Panc1 (cell line): ENCODE measurements at regions not wholly inside any gene's neighbourhood (a gene's known extent, or its start where the extent isn't known, plus 50 kb on each side); places are given as distances from the start of the nearest gene placed in this dataset.

ENCODE experiments used
- ATAC-seq: fragments of 200-7000 bp; cut with Tn5 transposase; 2 replicates; pipeline ENCODE4 v1.9.1; 2020; ENCODE audit warnings: mild to moderate bottlenecking, moderate library complexity
- BruUV-seq: library from RNA; stranded (reverse); fragments of 400-500 nt; replicated peaks from 2 replicates; lab custom pipeline; 2021; lab: Mats Ljungman, UMichigan
- CTCF ChIA-PET: fragments of 300-600 bp; sonication (Branson Sonifier 250); formaldehyde crosslinking; loops from one replicate; lab custom pipeline; 2022; ENCODE audit warnings: antibody characterized with exemption; lab: Charles Lee
- POLR2A ChIA-PET: fragments of 300-600 bp; sonication (Branson Sonifier 250); formaldehyde crosslinking; loops from one replicate; lab custom pipeline; 2022; ENCODE audit warnings: antibody characterized with exemption; lab: Charles Lee
- DNase-seq: peaks from one replicate; pipeline ENCODE4 v3.0.0-alpha.2; 2010; ENCODE audit warnings: low read depth, low spot score
- H3K27ac ChIP-seq: 2 replicates; pipeline ENCODE4 v1.5.1; 2011; ENCODE audit warnings: mild to moderate bottlenecking, low read length, inconsistent platforms
- H3K27me3 ChIP-seq: fragments of 200-500 bp; sonication (Bioruptor generic); 2 replicates; pipeline ENCODE4 v1.6.0; 2014; ENCODE audit warnings: low read length, inconsistent platforms; ENCODE audit not compliant: control insufficient read depth, insufficient read depth
- H3K36me3 ChIP-seq: fragments of 200-500 bp; sonication (Bioruptor generic); 2 replicates; pipeline ENCODE4 v1.5.1; 2014; ENCODE audit warnings: inconsistent platforms, mild to moderate bottlenecking, low read length, moderate library complexity; ENCODE audit not compliant: control insufficient read depth, insufficient read depth
- H3K4me1 ChIP-seq: 2 replicates; pipeline ENCODE4 v1.5.1; 2011; ENCODE audit warnings: inconsistent platforms, mild to moderate bottlenecking, low read length, moderate library complexity; ENCODE audit not compliant: control insufficient read depth, insufficient read depth
- H3K4me3 ChIP-seq, 2 experiments: 2 replicates each; pipeline ENCODE4 v1.5.1; 2011 to 2012; ENCODE audit warnings: low read depth in 2 of 2, low read length in 2 of 2, mild to moderate bottlenecking in 2 of 2, inconsistent platforms in 1 of 2, moderate library complexity in 1 of 2
- H3K9me3 ChIP-seq: fragments of 200-500 bp; sonication (Bioruptor generic); 2 replicates; pipeline ENCODE4 v1.5.1; 2014; ENCODE audit warnings: low read depth, mild to moderate bottlenecking, inconsistent platforms, low read length, moderate library complexity; ENCODE audit not compliant: control insufficient read depth, insufficient read depth
- CTCF ChIP-seq: fragments of 450-650 bp; IDR thresholded peaks from 2 replicates; pipeline ENCODE4 v1.5.1; 2017; ENCODE audit warnings: mild to moderate bottlenecking
- POLR2AphosphoS5 ChIP-seq: IDR thresholded peaks from 2 replicates; pipeline ENCODE4 v1.6.1; 2012; ENCODE audit warnings: mild to moderate bottlenecking, low read depth, low read length, moderate library complexity
- REST ChIP-seq, 2 experiments: IDR thresholded peaks; 2 replicates each; pipeline ENCODE4 v1.6.1; 2011 to 2012; ENCODE audit warnings: low read depth in 2 of 2, control low read depth in 1 of 2, low read length in 1 of 2, mild to moderate bottlenecking in 1 of 2, moderate library complexity in 1 of 2; ENCODE audit not compliant: insufficient read depth in 1 of 2
- SIN3A ChIP-seq: IDR thresholded peaks from 2 replicates; pipeline ENCODE4 v1.6.1; 2012; ENCODE audit warnings: low read depth, mild to moderate bottlenecking, low read length, moderate library complexity, borderline replicate concordance; ENCODE audit not compliant: insufficient read depth
- TCF7L2 ChIP-seq: IDR thresholded peaks from 2 replicates; pipeline ENCODE4 v1.6.1; 2011; ENCODE audit warnings: mild to moderate bottlenecking, low read depth, low read length, inconsistent platforms
- in situ Hi-C: cut with HindIII; loops from 2 replicates; pipeline ENCODE4 v1.10.0; 2016; ENCODE audit warnings: low sequenced_read_pairs, low pct_unique_long_range_greater_than_20kb
- intact Hi-C: fragments of 100-400 bp; cut with micrococcal nuclease; formaldehyde crosslinking; loops from one replicate; pipeline ENCODE4 v1.10.0; 2022; ENCODE audit not compliant: unreplicated experiment

DNA sequence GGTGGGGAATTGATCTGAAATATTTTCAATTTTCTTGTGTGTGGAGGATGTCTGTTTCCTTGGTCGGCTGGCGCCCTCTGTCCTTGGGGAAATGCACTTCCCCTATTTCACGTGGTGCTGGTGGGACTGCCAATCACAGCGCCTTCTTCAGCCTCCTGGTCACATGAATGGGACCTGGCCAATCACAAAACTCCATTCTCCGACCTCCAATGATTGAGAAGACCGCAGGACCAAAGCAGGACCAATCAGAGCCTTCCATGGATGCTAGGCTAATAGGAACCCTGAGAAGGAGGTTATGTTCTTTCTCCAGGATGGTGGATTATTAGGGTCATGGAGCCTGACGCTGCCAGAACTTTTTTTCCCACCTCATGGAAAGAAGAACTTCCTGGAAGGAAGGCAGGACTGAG lies 188.7 kb downstream of the TTC8 start:
- H3K27me3 ChIP-seq, result no peaks in the 10 kb centered on the region
- ChIA-PET POLR2A (no interaction called here), CTCF (no interaction called here)
- intact Hi-C loops, result loop anchor here (2.0 kb wide), 1 partner anchor 346 kb away; no protein-coding TSS in a partner anchor
- peak; percentile 82 for ATAC-seq
- no peaks in the 10 kb centered on the region for H3K36me3 ChIP-seq
- in situ Hi-C loops, result no loop called here
- TF ChIP-seq SIN3A, result no peak
- no peak for TF ChIP-seq TCF7L2
- TF ChIP-seq CTCF, result peak; percentile 63
- no peak for TF ChIP-seq REST (IDR thresholded peaks at IDR 0.05; ENCODE audit: insufficient read depth in 1 of 2, low read depth in 2 of 2, low read length in 1 of 2)
- no peaks in the 10 kb centered on the region for H3K9me3 ChIP-seq
- no peaks in the 10 kb centered on the region for H3K4me1 ChIP-seq
- DNase-seq, result peak; percentile 32
- peak overlapping the region in 1 of 2 experiments; percentile 60; a peak in 2 of 4 replicates for H3K4me3 ChIP-seq
- no TSS peak for BruUV-seq
- no peak overlapping the region for H3K27ac ChIP-seq

DNA sequence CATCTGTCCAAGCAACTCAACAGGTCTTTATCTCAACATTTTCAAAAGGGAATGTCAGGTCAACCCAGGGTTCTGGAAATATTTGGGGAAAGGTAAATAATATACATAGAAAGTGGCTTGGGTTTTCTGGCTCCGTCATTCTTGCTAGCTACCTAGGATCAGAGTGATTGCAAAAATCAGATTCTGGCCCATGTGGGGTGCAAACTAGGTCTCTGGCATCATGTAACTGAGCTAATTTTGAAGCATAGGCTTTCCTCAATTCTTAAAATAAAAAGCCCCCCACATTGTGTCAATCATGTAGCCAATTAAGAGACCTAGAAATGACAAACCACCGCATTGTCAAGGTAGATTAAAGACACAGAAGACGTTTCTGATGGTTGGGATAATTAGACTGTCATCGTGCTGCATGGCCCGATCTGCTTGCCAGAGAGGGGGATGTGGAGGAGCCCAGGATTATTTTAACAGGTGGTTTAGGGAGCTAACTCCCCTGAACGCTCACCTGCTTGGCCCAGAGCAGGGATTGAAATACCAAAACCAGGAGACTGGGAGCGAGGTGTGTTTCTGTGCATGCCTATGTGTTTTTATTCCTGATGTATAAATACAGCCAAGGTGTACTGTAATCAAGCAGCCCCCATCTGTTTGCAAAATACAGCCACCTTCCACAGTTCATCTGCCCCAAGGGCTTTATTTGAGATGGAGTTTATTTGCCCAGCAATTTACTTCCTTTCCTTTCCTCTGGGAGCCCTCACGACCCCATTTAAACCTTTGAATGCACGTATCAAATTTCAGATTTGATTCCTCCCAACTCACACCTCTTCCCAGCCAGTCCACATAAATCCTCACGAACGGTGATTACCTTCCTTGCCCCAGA lies 189.5 kb downstream of the TTC8 start:
- DNase-seq, result no peak
- intact Hi-C loops (loop anchor here (2.0 kb wide), 1 partner anchor 347 kb away; no protein-coding TSS in a partner anchor), in situ Hi-C loops (no loop called here)
- TF ChIP-seq REST (IDR thresholded peaks at IDR 0.05; ENCODE audit: insufficient read depth in 1 of 2, low read depth in 2 of 2, low read length in 1 of 2) (no peak), SIN3A (no peak), POLR2AphosphoS5 (no peak)
- ChIA-PET POLR2A (no interaction called here), CTCF (interaction anchor here (0.7 kb wide), 1 partner anchor 1741 kb away, joined by 3 read pairs; no protein-coding TSS in a partner anchor)
- Histone ChIP-seq H3K27me3 (no peaks in the 10 kb centered on the region), H3K9me3 (no peaks in the 10 kb centered on the region), H3K4me1 (no peaks in the 10 kb centered on the region), H3K36me3 (no peaks in the 10 kb centered on the region), H3K4me3 (no peak overlapping the region), H3K27ac (no peak overlapping the region)
- ATAC-seq, result no peak
- no TSS peak for BruUV-seq
